ENCODE measurements at regions not wholly inside any gene's neighbourhood (a gene's known extent, or its start where the extent isn't known, plus 50 kb on each side); places are given as distances from the start of the nearest gene placed in this dataset.

DNA sequence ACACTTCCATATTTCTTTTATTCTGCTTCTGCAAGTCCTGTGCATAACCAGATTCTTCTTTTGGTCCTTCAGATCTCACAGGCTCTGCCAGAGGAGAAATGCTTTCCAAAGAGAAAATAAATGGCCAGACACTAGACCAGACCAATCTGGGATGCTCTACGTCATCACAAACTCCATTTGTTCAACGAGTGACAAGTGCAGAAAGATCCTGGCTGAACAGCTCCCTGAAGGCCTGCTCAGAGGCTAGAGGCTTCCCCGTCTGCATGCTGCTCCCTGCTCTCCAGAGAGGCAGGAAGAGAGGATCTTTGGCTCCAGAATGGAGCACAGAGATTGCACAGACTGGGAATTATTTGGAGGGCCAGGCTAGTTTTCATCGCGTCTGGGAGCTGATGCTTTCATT, 232.7 kb downstream of the MAF start:
- DNase-seq = no peak

DNA sequence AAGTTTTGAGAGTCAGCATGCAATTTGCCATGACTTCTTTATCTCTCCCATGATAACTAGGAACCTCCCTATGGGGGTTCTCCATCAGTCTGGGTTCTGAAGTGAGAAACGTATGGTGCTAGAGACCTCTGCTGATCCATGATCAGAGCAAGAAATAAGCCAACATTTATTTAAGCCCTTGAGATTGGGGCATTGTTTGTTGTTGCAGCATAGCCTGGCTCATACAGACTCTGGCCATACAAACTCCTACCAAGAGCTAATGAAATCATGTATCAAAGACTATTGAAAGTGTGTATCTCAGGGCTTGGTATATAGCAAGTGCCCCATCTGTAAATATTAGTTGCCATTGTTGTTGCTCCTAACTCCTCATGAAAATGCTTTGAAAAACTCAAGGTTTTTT, 233.9 kb downstream of the MAF start:
- no peak for DNase-seq

DNA sequence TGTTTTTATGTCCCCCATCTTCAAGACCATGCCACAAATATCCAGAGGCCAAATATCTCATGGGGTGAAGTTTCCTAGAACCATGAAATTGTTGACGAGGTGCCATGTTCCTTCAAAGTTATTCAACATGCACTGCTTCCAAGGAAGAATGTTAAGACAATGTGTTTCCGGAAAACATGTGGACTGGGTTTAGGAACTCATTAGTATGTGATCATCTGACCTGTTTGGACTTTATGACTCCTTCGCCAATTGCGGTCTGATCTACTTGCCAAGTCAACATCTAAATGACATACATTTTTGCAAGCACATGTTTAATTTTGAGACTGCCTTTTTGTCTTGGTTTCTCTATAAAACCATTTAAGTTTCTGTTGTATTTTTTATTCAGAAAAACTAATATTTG, 234.8 kb downstream of the MAF start:
- DNase-seq = no peak

DNA sequence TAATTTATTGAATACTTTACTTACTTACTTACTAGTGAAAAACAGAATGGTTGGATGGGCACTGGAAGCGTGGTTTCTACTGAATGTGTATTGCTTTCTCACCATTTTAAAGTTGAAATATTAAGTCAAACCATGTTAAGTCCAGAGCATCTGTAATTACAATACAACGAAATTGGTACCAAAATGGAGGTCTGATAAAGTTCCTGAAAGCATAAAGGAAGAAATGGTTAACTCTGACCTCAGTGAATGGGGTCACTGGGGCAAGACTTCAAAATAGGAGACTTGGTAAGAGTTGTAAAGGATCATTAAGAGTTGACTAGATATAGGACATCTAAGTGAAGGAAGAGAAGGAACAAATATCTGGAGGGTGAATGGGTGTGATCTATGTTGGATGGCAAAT, 237.1 kb downstream of the MAF start:
- no peak for DNase-seq

DNA sequence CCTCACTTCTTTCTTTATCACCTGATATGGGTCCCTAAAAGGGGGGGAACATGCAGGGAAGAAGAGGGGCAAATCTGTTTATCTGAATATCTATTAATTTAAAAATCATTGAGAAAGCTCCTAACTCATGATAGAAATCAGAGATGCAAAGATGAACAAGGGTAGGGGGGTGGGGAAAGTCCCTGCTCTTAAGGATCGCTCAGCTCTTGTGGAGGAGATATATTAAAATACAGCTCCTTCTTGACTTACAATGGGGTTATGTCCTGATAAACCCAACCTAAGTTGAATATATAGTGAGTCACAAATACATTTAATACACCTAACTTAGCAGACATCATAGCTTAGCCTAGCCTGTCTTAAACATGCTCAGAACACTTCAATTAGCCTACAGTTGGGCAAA, 237.5 kb downstream of the MAF start:
- no peak for DNase-seq

DNA sequence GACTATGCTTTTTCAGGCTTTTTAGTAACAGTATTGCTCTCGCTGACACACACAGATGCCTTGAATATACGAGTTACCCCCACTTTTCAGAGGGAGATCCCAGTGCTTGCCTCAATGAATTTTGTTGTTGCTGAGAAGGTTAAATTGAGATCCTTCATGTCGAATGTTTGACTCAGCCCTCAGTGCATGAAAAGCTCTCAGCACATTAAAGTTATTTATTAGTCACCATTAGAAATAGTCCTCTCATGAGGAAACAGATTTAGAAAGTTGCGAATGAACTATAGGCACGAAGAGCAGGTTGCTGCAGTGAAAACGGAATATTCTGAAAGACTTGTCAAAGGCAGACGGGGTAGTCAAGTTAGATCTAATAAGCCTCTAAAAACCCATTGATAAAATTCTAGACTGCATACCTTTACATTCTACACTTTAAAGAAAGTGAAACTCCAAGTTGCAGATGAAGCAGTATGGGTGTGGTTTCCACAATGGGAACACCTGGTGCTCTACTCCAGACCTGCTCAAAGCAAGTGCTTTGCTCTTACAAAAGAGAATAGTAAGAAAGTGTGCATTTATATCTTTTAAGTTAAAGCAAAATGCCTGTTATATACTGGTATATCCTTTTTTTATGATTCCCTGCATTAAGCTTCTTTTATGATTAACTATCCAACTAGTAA, 238.1 kb downstream of the MAF start:
- no peak for DNase-seq

DNA sequence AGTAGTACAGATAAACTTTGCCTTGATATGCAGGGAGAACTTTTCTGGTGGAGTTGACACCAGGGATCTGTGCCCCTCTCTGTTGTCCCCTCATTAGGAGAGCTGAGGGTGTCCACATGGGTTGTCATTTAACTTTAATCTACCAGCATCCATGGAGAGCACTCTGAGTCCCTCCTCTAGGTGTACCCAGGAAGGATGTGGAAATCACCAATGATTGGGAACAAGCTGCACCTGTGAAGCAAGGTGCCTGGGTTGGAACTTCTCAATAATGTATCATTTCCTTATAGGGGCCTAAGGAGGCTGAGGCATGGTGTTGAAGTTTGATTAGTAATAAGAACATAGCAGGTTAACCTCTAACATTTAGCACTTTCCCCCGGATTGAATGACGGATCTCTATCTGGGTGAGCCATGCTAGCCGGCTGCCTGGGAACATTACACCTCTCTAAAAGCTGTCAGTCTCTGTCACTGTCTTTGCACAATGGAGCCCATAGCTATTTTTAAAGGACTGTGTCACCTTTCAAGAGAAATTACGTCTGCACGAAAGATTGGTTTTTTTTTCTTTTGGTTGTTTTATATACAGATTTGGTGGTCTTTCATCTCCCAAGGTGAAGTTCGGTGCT, 239.3 kb downstream of the MAF start:
- no peak for DNase-seq

DNA sequence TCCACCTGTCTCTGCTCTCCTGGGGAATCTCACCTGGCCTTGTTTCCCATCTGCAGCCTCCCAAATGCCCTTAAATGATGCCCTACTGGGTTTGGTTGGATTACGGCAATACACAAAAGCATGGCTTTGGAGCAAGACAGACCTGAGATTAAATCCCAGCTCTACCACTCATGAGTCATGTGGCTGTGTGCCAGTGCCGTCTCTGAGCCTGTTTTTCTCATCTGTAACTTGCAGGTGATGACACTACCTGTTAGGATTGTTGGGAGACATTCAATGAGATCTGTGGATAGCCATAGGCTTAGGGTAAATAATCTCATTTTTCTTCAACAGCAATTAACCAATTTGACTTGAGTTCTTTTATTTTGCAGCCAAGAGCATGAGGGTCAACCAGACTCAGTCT, 240.3 kb downstream of the MAF start:
- no peak for DNase-seq

DNA sequence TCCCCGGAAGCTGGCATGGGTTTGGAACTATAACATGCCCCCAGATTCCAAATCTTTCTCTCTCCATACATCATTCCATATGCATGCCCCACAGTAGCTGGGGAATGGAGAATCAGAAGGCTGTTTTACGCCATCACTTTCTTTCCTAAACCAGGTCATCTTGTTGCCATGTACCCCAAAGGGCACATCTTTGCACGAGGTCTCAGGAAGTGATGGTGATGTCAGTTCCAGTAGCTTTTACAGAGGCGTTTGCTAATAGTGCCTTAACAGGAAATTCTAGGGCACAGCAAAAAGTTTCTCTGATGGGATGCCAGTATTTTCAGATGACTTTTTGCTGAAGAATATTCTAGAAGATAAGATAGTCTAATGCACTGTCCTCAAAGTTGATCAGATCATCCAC, 241.5 kb downstream of the MAF start:
- no peak for DNase-seq

DNA sequence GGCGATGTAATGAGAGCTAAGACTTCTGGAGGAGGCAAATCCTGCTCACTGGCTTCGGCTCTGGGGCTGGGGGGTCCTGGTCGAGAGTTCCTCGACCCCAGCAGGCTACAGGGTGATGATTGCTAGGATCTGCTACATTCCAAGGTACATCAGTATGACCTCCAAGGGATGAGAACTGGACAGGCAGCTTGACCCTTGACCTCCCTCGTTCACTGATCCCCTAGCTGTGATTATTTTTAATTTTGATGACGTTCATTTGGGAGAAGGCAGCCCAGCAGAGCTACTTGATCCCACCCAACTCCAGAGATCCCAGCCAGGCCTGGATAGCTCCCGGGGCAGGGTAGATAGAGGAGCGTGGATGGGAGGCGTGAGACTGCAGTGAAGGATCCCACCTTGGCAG, 242.3 kb downstream of the MAF start:
- DNase-seq = no peak

DNA sequence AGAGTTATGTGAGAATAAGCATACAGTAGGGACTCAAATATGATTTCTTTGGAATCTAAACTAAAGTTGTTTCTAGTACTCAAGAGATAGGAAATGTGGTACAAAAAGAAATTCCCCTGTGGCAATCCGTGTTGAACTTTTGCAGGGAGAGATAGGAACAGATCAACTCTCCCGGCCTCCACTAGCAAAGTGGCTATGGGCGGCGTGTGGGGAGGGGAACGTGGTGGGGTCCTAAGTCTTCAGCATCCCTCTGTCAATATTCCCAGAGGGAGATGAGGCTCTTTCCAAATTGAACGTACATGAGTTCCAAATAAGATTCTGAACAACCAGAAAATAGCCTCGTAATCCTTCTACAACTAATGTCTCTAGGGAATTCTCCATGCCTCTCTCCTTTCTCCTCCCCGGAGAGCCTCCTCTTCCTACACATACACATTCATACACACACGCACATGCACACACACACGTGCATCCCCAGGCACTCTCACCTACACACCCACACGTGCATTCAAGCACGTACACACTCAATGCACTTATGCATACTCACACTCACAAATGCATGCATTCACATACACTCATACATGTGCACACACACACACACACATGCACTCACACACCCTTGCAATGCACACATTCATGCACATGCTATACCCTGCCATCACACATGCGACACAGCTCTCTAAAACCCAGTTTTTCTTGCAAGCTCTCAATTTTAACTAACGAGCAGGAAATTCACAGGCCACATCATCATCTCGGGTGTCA, 244.8 kb downstream of the MAF start:
- DNase-seq = no peak

DNA sequence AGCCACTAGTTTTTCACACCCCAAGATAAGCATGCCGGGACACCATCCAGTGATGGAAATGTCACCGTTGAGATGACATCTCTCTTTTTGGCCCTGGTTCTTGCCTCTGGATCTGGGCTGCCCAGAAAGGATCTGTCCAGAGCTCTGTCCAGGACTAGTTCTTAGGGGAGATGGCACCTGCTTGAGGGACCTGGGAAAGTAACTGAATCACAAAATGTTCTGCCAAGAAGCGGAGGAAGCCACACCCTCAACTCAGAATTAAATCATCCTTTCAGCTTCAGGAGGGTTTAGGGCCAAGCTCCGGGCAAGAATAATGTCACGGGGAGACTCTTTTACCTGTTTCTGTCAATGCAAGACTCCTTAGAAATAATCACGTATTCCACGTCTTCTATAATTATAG, 248.6 kb downstream of the MAF start:
- DNase-seq = no peak

DNA sequence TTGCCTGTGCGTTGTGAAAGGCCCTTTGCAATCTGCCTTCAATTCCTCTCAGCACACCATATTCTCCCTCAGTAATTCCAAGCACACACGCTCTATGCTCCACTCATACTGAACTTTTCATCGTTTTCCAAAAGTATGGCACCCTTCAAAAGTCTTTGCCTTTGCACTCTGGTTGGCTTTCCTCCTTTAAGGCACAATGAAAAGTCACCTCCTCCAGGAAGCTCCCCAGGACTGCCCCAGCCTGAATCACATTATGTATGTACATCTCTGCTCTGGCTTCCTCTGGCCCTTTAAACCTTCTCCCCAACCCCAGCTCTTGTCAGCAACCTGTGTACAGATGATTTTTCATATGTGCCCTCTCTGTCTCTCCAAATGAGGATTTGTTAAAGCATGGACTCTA, 250.7 kb downstream of the MAF start:
- no peak for DNase-seq

DNA sequence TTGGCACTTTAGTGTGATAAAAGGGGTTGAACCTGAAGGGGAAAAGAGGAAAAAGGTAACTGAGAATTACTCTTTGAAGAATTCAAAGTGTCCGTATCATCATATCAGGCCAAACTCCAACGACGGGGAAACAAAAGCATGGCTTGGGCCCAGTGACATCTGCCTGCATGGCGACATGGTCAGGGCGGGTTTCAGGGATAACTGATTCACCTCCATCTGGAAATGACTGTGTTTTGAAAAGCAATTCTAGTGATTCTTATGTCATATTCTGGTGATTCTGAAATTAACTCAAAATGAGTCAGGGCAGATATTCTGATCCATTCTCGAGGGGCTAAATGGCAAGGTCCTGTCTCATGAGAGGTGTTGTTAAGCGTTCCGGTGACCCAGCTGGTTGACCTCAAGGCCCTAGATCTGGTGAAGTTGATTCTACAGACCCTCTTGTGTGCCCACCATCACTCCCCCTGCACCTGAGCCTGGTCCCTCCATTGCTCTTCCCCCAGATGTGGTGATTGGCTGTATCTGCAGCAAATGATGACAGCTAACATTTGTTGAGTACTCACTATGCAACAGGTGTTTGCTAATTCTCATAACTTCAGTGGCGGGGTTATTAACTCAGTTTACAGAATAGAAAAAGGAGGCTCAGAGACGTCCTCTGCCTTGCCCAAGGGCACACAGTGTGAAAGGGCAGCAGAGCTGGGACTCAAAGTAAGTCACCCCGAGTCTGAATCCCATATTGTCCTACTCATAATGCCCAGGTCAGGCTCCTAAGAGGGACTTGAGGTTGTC, 251.8 kb downstream of the MAF start:
- no peak for DNase-seq

DNA sequence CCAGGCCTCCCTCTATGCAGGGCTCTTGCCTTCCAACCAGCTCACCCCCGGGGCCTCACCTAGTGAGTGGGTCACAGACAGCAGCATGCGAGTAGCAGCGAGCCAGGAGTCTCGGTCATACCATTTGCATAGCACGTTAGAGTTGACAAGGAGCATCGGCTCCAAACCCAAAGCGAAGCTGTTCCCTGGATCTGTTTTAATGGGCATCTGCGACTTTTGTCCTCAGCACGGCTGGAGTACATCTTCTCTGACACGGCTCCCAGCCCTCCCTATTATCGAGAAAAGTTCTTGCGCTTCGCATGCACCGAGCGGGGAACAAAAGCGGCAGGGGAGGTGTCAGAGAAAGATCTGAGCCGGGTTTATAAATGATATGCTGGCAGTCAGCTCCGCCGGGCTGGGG, 253.3 kb downstream of the MAF start:
- no peak for DNase-seq

DNA sequence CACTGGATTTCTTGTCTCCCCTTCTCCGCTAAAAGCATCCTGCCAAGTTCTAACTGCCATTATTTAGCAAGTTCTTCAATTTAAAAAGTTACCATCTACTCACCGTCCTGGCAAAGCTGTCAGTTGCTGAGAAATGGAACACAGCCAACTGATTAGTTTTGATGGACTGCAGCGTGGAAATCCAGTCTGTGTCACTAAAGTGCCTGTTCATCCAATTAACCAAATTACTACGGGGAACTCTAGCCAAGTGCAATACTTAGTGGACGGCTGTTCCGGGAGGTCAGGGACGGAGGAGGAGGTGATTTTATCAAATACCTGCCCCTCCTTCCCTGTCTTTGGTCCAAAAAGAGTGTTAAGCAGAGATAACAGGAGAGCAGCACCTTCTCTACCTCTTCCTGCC, 260.7 kb downstream of the MAF start:
- no peak for DNase-seq

DNA sequence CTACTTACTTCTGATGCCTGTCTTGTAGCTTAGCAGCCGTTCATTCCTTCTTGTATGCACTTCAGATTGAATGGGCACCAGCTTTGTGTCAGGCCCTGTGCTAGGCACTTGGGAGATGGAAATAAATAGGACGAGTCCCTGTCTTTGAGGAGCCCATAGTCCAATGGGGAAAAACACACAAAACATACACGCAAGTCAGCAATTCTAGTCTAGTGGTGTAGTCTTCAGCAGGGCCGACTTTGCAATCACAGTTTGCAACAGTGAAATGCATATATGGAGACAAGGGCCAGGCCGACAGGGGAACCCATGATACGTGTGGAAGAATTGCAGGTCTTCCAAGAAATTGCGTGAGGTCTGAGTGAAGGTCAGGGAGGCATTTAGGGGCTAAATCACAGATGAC, 262.6 kb downstream of the MAF start:
- no peak for DNase-seq

DNA sequence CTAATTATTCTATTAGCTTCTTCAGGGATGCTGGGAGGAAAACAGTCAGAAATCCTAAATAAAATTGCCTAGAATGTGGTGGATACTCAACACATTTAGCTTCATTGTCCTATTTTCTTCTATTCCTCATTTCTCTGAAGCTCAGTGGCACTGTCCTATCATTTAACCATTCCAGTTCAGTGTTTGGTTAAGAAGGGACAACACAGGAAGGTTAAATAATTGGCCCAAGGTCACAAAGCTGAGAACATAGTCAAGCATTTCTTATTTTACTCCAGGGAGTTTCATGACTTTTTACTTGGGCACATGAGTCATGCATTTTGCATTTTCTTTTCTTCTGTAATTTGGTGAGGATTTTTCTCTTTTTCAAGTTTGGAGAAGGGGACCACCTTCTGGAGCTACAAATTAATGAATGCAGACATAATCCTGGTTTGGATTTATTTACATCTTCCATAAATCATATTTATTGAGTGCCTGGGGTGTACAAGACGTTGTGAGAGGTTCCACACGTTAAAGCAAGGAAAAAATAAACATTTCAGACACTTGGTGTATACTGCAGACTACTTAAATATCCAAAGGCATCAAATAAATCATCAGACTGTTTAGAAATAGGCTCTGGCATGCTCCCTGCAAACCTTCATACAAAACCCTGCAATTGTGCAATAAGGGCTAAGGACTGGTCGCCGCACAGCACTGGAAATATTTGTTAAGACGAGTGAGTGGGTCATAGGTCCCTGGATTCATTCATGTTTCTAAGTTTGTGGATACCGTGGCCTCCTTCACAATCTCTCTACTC, 263.9 kb downstream of the MAF start:
- no peak for DNase-seq

DNA sequence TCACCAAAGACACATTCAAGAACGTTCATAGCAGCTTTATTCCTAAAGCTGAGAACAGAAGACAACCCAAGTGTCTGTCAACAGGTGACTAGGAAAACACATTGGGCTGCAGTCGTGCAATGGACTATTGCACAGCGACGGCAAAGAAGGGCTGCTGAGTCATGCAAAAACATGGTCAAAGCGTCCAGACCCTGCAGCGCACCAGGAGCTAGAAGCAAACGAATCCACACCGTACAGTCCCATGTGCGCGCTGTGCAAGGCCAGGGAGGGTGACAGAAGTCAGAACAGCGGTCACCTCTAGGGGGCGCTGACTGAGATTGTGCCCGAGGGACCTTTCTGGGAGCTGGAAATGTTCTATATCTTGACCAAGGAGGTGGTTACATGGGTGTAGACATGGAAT, 266.4 kb downstream of the MAF start:
- DNase-seq = no peak

DNA sequence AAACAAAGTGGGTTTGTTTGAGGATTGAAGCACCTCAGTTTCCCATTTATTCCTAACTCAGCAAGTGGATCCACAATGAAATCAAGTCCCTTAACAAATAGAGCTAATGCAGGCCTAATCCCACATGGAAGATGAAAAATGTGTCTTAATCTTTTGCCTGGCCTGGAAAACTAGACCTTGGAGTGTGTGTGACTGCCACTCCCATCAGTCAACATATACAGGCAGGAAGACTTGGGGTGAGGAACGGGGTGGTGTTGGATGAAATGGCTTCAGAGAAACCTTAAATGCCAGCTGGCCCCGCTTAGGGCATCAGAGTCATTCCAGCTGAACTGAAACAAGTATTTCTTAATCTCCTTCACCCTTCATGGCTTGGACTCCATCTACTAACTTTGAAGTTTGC, 269.5 kb downstream of the MAF start:
- no peak for DNase-seq

DNA sequence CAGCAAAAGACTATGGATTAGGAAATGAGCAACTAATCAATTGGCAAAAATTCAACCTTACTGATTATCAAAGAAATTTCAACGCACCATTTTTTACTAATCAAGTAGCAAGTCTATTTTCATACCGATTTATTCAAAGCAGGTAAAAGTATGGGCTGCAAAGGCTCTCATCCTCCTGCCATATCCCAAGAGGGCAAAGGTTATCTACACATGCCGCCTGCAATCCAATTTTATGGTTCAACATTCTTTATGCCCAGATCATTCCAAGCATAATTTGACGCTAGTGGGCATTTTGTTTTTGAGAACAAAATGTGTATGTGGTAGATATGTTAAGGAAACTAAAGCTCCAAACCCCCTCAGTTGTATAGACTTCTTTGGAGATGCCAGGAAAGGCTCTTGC, 270.6 kb downstream of the MAF start:
- no peak for DNase-seq

DNA sequence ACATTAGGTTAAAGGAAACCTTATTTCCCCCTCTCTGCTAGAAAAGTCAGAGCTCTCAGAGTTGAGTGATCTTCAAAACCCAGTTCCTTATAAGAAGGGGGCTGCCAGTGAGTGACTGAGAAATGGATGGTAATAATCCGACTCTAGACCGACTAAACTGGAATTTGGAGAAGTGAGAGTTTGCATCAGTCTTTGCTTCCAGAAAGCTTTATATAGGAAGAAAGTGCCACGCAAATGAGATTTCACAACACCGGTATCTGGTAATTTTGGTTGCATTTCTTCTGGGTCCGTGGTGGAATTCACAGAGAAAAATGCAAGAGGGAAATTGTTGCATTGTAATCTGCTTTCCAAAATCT, 271.4 kb downstream of the MAF start:
- no peak for DNase-seq

Data from NCI-H2171 (cell line).